IPS-NIHi7 (cell line): ENCODE measurements at regions not wholly inside any gene's neighbourhood (a gene's known extent, or its start where the extent isn't known, plus 50 kb on each side); places are given as distances from the start of the nearest gene placed in this dataset.
"Not testable (repeated sequence)": the region's sequence is repeated elsewhere in the genome, so short reads cannot be mapped to it uniquely, and the experiment has no call there.

Source experiments
- DNase-seq: peaks from one replicate; pipeline ENCODE4 v3.0.0; 2012; ENCODE audit warnings: mixed read lengths; ENCODE audit errors: extremely low spot score

- no peak for DNase-seq
These were observed 101.8 kb downstream of the NUFIP1 start for GRCh38 chr13:44887515-44887914.

GRCh38 chr13:44884076-44884729 is 105.1 kb downstream of the NUFIP1 start:
- no peak for DNase-seq

GRCh38 chr13:44879452-44880058 is 109.7 kb downstream of the NUFIP1 start:
- DNase-seq, result no peak

GRCh38 chr13:44876782-44877324 is 112.4 kb downstream of the NUFIP1 start:
- DNase-seq, result peak; percentile 85

GRCh38 chr13:44874886-44875630 is 114.2 kb downstream of the NUFIP1 start:
- DNase-seq, result no peak

- DNase-seq, result no peak
These were observed 115.1 kb downstream of the NUFIP1 start for GRCh38 chr13:44874176-44874575.

- DNase-seq, result no peak
These were observed 115.8 kb downstream of the NUFIP1 start for GRCh38 chr13:44873461-44873860.

GRCh38 chr13:44872751-44873150 is 116.5 kb downstream of the NUFIP1 start:
- DNase-seq, result no peak

GRCh38 chr13:44870456-44870929 is 118.8 kb downstream of the NUFIP1 start:
- DNase-seq, result no peak

GRCh38 chr13:44869167-44869566 is 120.1 kb downstream of the NUFIP1 start:
- DNase-seq, result no peak

- DNase-seq, result no peak
These were observed 120.9 kb downstream of the NUFIP1 start for GRCh38 chr13:44868397-44868796.

GRCh38 chr13:44867825-44868224 is 121.4 kb downstream of the NUFIP1 start:
- DNase-seq, result no peak

GRCh38 chr13:44866411-44866911 is 122.8 kb downstream of the NUFIP1 start:
- DNase-seq, result no peak

- no peak for DNase-seq
These were observed 123.4 kb downstream of the NUFIP1 start for GRCh38 chr13:44865722-44866410.

- not testable (repeated sequence) for DNase-seq
These were observed 125.6 kb downstream of the NUFIP1 start for GRCh38 chr13:44863641-44864040.

GRCh38 chr13:44860454-44860853 is 128.8 kb downstream of the NUFIP1 start:
- no peak for DNase-seq

GRCh38 chr13:44857736-44858135 is 131.5 kb downstream of the NUFIP1 start:
- DNase-seq, result no peak

- no peak for DNase-seq
These were observed 132.2 kb downstream of the NUFIP1 start for GRCh38 chr13:44857061-44857460.

GRCh38 chr13:44855860-44856259 is 133.4 kb downstream of the NUFIP1 start:
- no peak for DNase-seq

- no peak for DNase-seq
These were observed 134.8 kb downstream of the NUFIP1 start for GRCh38 chr13:44854313-44855060.

- no peak for DNase-seq
These were observed 135.6 kb downstream of the NUFIP1 start for GRCh38 chr13:44853641-44854040.
